Stimulated activated naive B cell treated with anti-CD40 and anti-IgM and Interleukin-4, amounts not matched to agents 10 μg/mL and 1 μg/mL and 100 μg/mL, for 72 hours (primary cell): ENCODE measurements at regions not wholly inside any gene's neighbourhood (a gene's known extent, or its start where the extent isn't known, plus 50 kb on each side); places are given as distances from the start of the nearest gene placed in this dataset.
A peak's percentile ranks its signal among the peaks of the same experiment; 100 is the strongest.

Experiments
- ATAC-seq, 2 donors: fragments of 150-1000 bp; cut with Tn5 transposase; replicated peaks; 2 replicates each; pipeline ENCODE4 v1.10.0; 2021; ENCODE audit warnings: moderate library complexity in 1 of 2
- DNase-seq: peaks from one replicate; pipeline ENCODE4 v3.0.0; 2021
- H3K27ac Mint-ChIP-seq: one replicate; pipeline ENCODE4 v1.8.0; 2022; ENCODE audit warnings: mild to moderate bottlenecking, mixed read lengths
- H3K27me3 Mint-ChIP-seq, 2 donors: one replicate each; pipeline ENCODE4 v1.8.0; 2022; ENCODE audit warnings: mixed read lengths in 2 of 2
- H3K36me3 Mint-ChIP-seq, 2 donors: one replicate each; pipeline ENCODE4 v1.8.0; 2022; ENCODE audit warnings: mixed read lengths in 2 of 2, mild to moderate bottlenecking in 1 of 2
- H3K4me1 Mint-ChIP-seq, 2 donors: one replicate each; pipeline ENCODE4 v1.8.0; 2022; ENCODE audit warnings: mixed read lengths in 2 of 2, mild to moderate bottlenecking in 1 of 2
- H3K4me3 Mint-ChIP-seq, 2 donors: one replicate each; pipeline ENCODE4 v1.8.0; 2022; ENCODE audit warnings: mild to moderate bottlenecking in 2 of 2, mixed read lengths in 2 of 2, moderate library complexity in 1 of 2
- H3K9me3 Mint-ChIP-seq, 2 donors: one replicate each; pipeline ENCODE4 v1.8.0; 2022; ENCODE audit warnings: mixed read lengths in 2 of 2, mild to moderate bottlenecking in 1 of 2

- Mint-ChIP-seq H3K9me3 (peaks cover 4 to 6% of the 10 kb centered on the region in 2 donors), H3K4me1 (no peaks in the 10 kb centered on the region), H3K36me3 (no peaks in the 10 kb centered on the region), H3K27ac (no peak overlapping the region), H3K27me3 (no peaks in the 10 kb centered on the region), H3K4me3 (no peak overlapping the region)
- no peak for ATAC-seq
- DNase-seq, result no peak
These were observed 936.9 kb upstream of the EEF2KMT start for GRCh38 chr16:6034511-6034910.

- H3K27ac Mint-ChIP-seq, result no peak overlapping the region
- no peak for ATAC-seq
These were observed 934.8 kb upstream of the EEF2KMT start for GRCh38 chr16:6032438-6032837.

GRCh38 chr16:6031567-6031966, 934.0 kb upstream of the EEF2KMT start:
- no peak for DNase-seq
- H3K27me3 Mint-ChIP-seq, result no peaks in the 10 kb centered on the region
- no peak overlapping the region for H3K27ac Mint-ChIP-seq
- no peak for ATAC-seq
- H3K9me3 Mint-ChIP-seq, result peaks cover 4% of the 10 kb centered on the region in 2 donors
- no peaks in the 10 kb centered on the region for H3K36me3 Mint-ChIP-seq
- no peaks in the 10 kb centered on the region for H3K4me1 Mint-ChIP-seq
- H3K4me3 Mint-ChIP-seq, result no peak overlapping the region

More at GRCh38 chr16:6032438-6032837, 934.8 kb upstream of the EEF2KMT start:
- Mint-ChIP-seq H3K4me1 (no peaks in the 10 kb centered on the region), H3K27me3 (no peaks in the 10 kb centered on the region), H3K4me3 (no peak overlapping the region), H3K36me3 (no peaks in the 10 kb centered on the region), H3K9me3 (peaks cover 4 to 6% of the 10 kb centered on the region in 2 donors)
- no peak for DNase-seq

- H3K4me1 Mint-ChIP-seq, result no peaks in the 10 kb centered on the region
- DNase-seq, result no peak
- no peaks in the 10 kb centered on the region for H3K27me3 Mint-ChIP-seq
- no peak overlapping the region for H3K4me3 Mint-ChIP-seq
- H3K36me3 Mint-ChIP-seq, result no peaks in the 10 kb centered on the region
- peaks cover 4% of the 10 kb centered on the region in 2 donors for H3K9me3 Mint-ChIP-seq
- no peak for ATAC-seq
- H3K27ac Mint-ChIP-seq, result no peak overlapping the region
These were observed 933.5 kb upstream of the EEF2KMT start for GRCh38 chr16:6031102-6031501.

- H3K27me3 Mint-ChIP-seq, result no peaks in the 10 kb centered on the region
- H3K36me3 Mint-ChIP-seq, result no peaks in the 10 kb centered on the region
- H3K4me1 Mint-ChIP-seq, result no peaks in the 10 kb centered on the region
- no peak overlapping the region for H3K27ac Mint-ChIP-seq
- ATAC-seq, result no peak
- DNase-seq, result no peak
- H3K4me3 Mint-ChIP-seq, result no peak overlapping the region
- no peaks in the 10 kb centered on the region for H3K9me3 Mint-ChIP-seq
These were observed 930.1 kb upstream of the EEF2KMT start for GRCh38 chr16:6027733-6028132.

GRCh38 chr16:6023449-6023848, 925.9 kb upstream of the EEF2KMT start:
- H3K27ac Mint-ChIP-seq, result no peak overlapping the region
- ATAC-seq, result no peak
- no peak overlapping the region for H3K4me3 Mint-ChIP-seq
- H3K36me3 Mint-ChIP-seq, result no peaks in the 10 kb centered on the region
- H3K9me3 Mint-ChIP-seq, result no peaks in the 10 kb centered on the region
- H3K27me3 Mint-ChIP-seq, result peaks cover 4 to 20% of the 10 kb centered on the region in 2 donors
- DNase-seq, result no peak
- H3K4me1 Mint-ChIP-seq, result no peaks in the 10 kb centered on the region

- peak overlapping the region; percentile 9 for H3K27ac Mint-ChIP-seq
- H3K4me3 Mint-ChIP-seq, result no peak overlapping the region
- no peak for DNase-seq
- no peaks in the 10 kb centered on the region for H3K4me1 Mint-ChIP-seq
- no peak for ATAC-seq
- H3K9me3 Mint-ChIP-seq, result no peaks in the 10 kb centered on the region
- H3K36me3 Mint-ChIP-seq, result no peaks in the 10 kb centered on the region
- peaks cover 11 to 28% of the 10 kb centered on the region in 2 donors for H3K27me3 Mint-ChIP-seq
These were observed 923.8 kb upstream of the EEF2KMT start for GRCh38 chr16:6021276-6021943.

- Mint-ChIP-seq H3K36me3 (no peaks in the 10 kb centered on the region), H3K27me3 (peaks cover 16 to 37% of the 10 kb centered on the region in 2 donors), H3K4me1 (no peaks in the 10 kb centered on the region), H3K9me3 (peaks cover 4 to 8% of the 10 kb centered on the region in 2 donors), H3K27ac (no peak overlapping the region), H3K4me3 (no peak overlapping the region)
- DNase-seq (no peak), ATAC-seq (no peak)
These were observed 922.8 kb upstream of the EEF2KMT start for GRCh38 chr16:6020162-6020985.

GRCh38 chr16:6019490-6019991, 921.9 kb upstream of the EEF2KMT start:
- no peak overlapping the region for H3K4me3 Mint-ChIP-seq
- DNase-seq (no peak), ATAC-seq (no peak)
- H3K36me3 Mint-ChIP-seq, result no peaks in the 10 kb centered on the region
- peaks cover 4 to 8% of the 10 kb centered on the region in 2 donors for H3K9me3 Mint-ChIP-seq
- H3K27me3 Mint-ChIP-seq, result peaks cover 16 to 37% of the 10 kb centered on the region in 2 donors
- no peak overlapping the region for H3K27ac Mint-ChIP-seq
- H3K4me1 Mint-ChIP-seq, result no peaks in the 10 kb centered on the region

- Mint-ChIP-seq H3K27ac (no peak overlapping the region), H3K4me1 (no peaks in the 10 kb centered on the region), H3K27me3 (peaks cover 16 to 37% of the 10 kb centered on the region in 2 donors), H3K9me3 (peaks cover 4 to 8% of the 10 kb centered on the region in 2 donors), H3K4me3 (no peak overlapping the region), H3K36me3 (no peaks in the 10 kb centered on the region)
- ATAC-seq (no peak), DNase-seq (no peak)
These were observed 921.4 kb upstream of the EEF2KMT start for GRCh38 chr16:6018848-6019489.

- Mint-ChIP-seq H3K9me3 (peaks cover 4 to 8% of the 10 kb centered on the region in 2 donors), H3K27me3 (peaks cover 16 to 37% of the 10 kb centered on the region in 2 donors), H3K4me1 (no peaks in the 10 kb centered on the region), H3K36me3 (no peaks in the 10 kb centered on the region), H3K27ac (no peak overlapping the region), H3K4me3 (no peak overlapping the region)
- ATAC-seq (no peak), DNase-seq (no peak)
These were observed 919.1 kb upstream of the EEF2KMT start for GRCh38 chr16:6016530-6017184.

GRCh38 chr16:6012716-6013115, 915.1 kb upstream of the EEF2KMT start:
- peaks cover 5 to 10% of the 10 kb centered on the region in 2 donors for H3K27me3 Mint-ChIP-seq
- no peaks in the 10 kb centered on the region for H3K36me3 Mint-ChIP-seq
- H3K9me3 Mint-ChIP-seq, result peaks cover 7 to 12% of the 10 kb centered on the region in 2 donors
- DNase-seq (no peak), ATAC-seq (no peak)
- no peaks in the 10 kb centered on the region for H3K4me1 Mint-ChIP-seq
- no peak overlapping the region for H3K27ac Mint-ChIP-seq
- no peak overlapping the region for H3K4me3 Mint-ChIP-seq

- H3K4me3 Mint-ChIP-seq, result no peak overlapping the region
- DNase-seq, result no peak
- H3K9me3 Mint-ChIP-seq, result peaks cover 4 to 6% of the 10 kb centered on the region in 2 donors
- no peaks in the 10 kb centered on the region for H3K27me3 Mint-ChIP-seq
- no peak for ATAC-seq
- H3K27ac Mint-ChIP-seq, result no peak overlapping the region
- H3K4me1 Mint-ChIP-seq, result no peaks in the 10 kb centered on the region
- H3K36me3 Mint-ChIP-seq, result no peaks in the 10 kb centered on the region
These were observed 911.6 kb upstream of the EEF2KMT start for GRCh38 chr16:6009151-6009550.

GRCh38 chr16:6008670-6009069, 911.1 kb upstream of the EEF2KMT start:
- no peak for ATAC-seq
- Mint-ChIP-seq H3K4me1 (no peaks in the 10 kb centered on the region), H3K9me3 (peaks cover 4 to 6% of the 10 kb centered on the region in 2 donors), H3K4me3 (no peak overlapping the region), H3K36me3 (no peaks in the 10 kb centered on the region), H3K27ac (no peak overlapping the region), H3K27me3 (no peaks in the 10 kb centered on the region)
- no peak for DNase-seq
